GM21619 (cell line): ENCODE measurements at regions not wholly inside any gene's neighbourhood (a gene's known extent, or its start where the extent isn't known, plus 50 kb on each side); places are given as distances from the start of the nearest gene placed in this dataset.

Experiments
- ATAC-seq: cut with Tn5 transposase; IDR thresholded peaks from one replicate; pipeline ENCODE4 v1.9.1; 2021; ENCODE audit not compliant: unreplicated experiment

DNA sequence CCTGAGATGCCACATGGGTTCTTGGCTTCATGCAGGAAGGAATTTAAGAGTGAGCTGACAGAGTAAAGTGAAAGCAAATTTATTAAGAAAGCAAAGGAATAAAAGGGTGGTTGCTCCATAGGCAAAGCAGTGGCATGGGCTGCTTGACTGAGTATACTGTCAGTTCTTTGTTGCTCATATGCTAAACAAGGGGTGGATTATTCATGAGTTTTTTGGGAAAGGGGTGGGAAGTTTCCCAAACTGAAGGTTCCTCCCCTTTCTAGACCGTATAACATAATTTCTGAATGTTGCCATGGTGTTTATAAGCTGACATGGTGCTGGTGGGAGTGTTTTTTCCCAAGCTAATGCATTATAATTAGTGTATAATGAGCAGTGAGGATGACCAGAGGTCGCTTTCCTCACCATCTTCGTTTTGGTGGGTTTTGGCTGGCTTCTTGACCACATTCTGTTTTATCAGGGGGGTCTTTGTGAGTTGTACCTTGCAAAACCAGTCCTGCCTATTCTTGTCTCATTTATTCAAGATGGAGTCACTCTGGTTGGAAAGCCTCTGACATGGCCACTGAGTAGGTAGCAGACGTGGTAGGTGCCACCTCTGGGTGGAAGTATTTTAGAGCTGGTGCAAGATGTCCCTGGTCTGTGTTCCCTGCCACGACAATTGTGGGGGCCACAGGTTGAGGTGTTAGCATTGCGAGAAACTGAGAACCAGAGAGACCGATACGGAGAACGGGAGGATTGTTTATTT lies 107.5 kb upstream of the SDK1 start:
- no peak for ATAC-seq

DNA sequence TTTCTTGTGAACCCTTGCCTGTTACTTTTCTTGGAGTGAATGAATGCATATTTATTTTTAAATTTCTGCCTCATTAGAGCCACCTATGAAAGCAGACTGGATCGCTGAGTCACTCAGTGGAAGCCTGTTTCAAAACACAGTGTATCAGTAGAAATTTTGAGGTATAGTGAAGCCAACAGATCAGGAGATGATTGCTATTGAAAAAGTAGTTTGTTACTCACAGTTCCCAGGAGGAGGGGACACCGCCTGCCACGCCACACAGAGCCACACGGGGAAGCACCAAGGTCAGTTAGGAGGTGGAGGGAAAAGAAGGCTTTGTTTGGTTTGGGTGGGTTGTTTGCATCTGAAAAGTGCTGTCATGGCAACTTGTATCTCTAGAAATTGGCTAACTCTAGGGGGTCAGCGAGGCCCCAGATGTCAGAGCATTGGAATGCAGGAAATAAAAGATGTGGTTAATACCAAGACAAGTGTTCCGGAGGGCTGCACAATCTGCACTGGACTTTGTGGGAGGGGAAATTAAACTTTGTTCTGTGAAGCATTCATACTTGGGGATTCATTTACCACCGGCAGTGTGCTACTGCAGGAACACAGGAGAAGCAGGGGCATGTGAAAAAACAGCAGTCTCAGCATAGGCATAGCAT lies 106.4 kb upstream of the SDK1 start:
- no peak for ATAC-seq

DNA sequence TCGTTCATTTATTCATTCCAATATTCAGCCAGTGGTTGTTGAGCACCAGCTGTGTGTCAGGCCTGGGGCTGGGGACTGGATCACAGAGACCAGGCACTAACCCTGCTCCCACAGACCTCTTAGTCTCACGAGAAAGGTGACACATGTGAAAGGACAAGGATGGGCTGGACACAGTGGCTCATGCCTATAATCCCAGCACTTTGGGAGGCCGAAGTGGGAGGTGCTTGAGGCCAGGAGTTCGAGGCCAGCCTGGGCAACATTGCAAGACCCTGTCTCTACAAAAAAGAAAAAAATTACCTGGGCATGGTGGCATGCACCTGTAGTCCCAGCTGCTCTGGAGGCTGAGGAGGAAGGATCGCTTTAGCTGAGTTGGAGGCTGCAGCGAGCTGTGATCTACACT lies 105.9 kb upstream of the SDK1 start:
- ATAC-seq = no peak

DNA sequence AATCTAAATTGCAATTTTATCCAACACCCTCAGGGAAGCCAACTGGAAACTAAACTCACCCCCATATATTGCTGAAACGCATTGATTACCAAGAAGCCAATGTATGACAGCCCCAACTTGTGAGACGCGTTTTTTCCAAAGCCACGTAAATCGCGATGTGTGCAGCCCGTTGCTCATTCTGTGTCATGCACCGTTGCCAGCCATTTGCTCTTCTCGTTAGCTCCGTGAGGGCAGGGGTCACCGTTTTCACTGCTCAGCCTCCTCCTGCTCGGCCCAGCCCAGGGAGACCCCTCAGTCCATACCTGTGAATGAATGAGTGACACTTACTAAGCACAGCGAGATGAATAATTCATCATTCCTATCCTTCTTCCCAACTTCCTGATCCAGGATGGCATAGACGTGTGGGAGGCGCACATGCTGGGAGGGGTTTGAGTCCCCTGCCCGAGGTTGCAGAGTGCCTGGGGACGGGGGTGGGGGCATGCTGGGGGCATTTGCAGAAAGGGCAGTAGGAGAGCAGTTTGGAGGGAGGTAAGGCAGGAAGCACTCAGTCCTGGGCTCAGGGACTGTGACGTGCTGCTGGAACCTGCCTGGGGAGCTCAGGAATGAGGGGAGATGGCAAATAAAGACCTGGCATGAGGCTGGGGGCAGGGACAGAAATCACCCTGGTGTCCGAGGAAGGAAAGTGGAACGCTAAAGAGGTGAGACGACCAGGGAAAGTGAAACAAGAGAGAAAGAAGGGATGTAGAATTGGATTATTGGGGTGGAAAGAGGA lies 104.2 kb upstream of the SDK1 start:
- no peak for ATAC-seq

DNA sequence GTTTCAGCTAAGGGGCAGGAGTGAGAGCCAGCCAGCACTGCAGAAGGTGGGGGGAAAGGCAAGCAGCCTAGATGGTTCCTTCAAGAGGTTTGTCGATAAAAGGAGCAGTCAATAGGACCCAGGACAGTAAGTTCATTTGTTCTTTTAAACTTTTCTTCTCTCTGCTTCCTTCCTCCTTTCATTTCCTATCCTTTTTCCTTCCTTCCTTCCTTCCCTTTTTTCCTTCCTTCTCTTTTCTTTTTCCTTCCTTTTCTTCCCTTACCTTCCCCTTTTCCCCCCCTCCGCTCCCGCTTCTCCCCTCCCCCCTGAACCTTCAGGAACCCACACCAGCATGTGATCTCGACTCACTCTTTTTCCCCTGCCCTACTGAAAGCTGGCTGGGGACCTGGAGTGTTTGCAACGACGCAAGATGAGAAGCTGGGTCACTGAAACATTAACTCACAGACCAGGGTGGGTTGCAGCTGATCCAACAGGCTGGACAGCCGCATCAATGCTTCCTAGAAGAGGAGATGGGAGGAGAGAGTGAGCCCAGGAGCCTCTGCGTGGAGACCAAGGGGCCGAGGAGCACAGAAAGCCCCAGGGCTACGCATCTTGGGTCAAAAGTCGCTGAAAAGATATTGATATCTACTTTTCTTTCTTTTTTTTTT lies 103.4 kb upstream of the SDK1 start:
- no peak for ATAC-seq

DNA sequence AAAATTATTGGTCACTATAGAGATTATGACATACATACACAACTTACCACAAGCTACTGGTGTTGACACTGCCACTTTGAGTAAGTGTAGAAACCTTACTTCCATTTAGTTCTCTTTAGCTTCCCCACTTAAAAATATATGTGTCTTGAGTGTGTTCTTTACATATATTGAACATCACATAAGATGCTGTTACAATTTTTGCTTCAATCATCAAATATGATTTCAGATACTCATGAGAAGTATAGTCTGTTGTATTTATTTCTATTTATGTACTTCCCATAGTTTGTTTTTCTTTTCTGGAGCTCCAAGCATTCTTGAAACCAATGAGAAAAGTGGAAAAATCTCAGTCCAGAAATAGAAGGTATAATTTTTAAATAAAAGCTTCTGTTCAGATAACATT lies 102.7 kb upstream of the SDK1 start:
- no peak for ATAC-seq

DNA sequence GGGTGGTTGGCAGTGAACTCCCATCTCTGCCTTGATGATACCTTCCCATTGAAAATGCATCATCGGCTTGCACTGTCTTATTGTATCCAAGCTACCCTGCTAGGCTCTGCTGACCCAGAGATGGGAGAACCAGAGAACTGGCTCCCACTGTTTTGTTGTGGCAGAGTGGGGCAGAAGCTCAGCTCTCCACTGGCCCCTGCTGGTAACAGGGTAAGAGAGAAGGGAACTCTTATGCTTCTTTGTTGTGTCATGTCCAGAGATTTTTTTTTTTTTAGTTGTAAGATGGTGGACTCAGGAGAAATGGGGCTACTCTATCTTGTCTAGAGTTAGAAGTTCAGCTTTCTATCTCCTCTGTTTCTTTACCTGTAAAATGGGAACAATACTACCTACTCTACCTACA lies 100.5 kb upstream of the SDK1 start:
- no peak for ATAC-seq

DNA sequence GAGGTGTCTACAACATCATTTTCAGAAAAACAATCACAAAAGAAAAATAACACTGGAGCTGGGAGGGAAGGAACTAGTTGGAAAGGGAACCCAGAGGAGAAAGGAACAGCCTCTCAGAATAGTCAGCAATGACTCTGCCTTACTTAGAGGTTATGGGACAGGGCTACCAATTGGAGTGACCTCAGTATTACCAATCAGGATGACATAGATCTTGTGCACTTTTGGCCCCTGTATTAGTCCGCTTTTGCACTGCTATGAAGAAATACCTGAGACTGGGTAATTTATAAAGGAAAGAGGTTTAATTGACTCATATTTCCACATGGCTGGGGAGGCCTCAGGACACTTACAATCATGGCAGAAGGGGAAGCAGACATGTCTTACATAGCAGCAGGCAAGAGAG lies 99.7 kb upstream of the SDK1 start:
- ATAC-seq = no peak

DNA sequence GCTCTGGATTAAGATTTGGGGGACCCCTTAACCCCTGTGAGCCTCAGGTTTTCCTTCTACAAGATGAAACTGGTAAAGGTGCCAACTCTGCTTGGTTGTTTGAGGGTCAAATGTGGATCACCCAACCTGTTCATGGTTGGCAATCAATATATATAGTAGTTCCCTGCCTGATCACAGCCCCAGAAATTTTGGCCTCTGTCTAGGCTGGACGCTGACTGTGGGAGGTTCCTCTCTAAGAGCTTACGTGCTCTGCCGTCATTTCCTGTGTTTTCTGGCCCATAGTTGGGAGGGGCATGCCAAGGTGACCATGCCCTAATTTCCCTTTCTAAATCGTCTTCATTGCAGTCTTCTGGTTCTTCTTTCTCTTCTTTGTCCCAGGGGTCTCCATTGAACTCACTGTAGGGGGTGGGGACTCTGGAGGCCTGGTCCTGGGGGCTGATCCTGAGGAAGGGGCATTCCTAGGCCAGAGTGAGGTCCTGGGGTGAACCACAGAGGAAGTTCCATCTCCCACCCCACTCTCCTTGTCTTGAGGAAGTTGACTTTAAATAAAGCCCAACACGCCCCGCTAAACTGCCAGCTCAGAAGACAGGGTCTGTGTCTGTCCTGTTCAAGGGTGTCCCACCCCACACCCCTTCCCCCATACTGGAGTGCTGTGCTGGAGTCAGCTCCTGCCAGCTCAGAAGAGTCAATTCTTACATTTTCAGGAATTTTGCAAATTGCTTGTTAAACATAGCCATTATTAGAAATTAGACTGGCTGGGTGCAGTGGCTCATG lies 98.9 kb upstream of the SDK1 start:
- no peak for ATAC-seq

DNA sequence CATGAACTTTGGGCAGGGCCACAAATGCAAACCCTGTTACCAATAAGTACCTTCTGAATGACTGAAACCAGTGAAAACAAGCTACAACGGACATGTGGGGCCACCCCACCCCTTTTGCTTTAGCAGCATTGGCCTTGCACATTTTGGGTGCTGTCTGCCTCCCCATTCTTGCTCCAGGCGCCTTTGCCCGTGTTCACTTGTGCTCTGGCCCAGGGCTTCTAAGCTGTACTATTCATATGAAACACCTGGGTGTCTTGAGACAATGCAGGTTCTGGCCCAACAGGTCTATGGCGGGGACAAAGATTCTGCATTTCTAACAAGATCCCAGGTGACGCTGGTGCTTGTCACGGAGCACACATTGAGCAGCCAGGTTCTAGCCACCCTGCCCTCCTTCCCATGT lies 96.5 kb upstream of the SDK1 start:
- no peak for ATAC-seq

DNA sequence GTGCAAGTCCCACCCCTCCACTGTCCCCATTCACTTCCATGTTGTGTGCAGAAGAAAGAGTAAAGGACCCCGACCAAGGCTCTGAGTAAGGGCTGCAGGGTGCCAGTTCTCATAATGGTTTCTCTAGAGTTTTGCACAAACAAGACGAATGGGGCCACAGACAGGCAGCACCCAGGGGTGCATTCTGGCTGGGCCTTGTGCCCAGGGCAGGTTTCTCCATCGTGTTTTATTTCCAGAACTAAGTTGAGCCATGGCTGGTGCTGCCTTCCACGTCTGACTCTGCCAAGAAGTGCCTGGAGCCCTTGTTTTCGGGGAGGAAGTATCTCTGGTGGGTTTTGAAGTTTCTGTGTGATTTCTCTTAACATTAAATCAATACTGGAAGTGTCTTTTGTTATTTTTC lies 95.0 kb upstream of the SDK1 start:
- ATAC-seq = no peak

DNA sequence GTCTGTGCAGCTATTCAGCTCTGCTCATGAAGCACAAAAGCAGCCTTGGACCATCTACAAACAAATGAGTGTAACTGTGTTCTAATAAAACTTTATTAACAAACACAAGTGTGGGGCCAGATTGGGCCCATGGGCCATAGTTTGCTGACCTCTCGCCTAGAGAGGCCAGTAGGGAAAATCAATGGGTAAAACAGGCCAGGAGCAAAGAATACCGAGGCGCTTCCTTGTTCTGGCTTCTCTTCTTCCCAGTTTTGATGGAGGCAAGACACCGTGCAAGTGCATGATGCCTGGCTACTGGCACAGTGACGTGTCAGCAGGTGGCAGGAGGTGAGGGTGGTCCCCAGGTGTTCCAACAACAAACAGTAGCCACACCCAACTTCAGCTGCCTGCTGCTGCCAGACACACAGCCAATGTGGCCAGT lies 94.3 kb upstream of the SDK1 start:
- ATAC-seq = no peak

DNA sequence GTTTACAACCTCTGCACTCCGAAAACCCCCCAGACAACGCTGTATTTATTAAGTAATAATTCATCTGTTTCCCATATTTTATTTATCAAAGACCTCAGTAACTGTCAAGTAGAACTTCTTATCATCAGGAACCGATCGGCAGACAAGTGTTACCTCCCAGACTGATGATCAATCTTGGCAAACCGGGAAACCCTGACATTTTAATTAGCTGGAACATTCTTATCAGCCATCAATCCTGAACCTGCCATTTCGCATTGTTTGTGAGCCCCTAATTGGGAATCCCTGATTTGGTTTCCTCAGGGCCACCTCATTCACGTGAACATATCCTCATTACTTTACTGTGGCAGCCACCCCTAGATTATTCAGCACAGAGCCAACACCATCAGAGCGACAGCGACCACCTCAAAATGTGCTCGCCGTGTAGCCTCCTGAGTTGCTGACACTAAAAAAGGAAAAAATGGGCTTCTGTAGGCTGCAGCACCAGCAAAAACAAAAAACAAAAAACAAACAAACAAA lies 93.6 kb upstream of the SDK1 start:
- ATAC-seq = no peak

DNA sequence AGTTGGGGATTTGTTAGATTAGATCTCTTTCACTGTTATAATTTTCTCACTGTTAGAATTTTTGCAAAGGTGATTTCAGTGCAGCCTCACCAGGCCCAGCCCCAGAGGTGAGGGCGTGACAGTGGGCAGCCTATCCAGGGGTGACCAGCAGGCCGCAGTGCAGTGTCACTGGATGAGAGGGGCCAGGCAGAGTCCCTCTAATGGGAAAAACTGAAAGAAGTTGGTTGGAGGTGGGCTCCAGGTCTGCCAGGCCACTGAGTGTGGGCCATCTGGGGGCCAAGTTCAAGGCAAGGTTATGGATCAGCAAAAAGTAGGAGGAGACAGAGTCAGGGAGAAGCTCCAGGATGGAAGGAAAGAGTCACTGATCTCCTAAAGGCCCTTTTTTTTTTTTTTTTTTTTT lies 90.5 kb upstream of the SDK1 start:
- ATAC-seq = no peak

DNA sequence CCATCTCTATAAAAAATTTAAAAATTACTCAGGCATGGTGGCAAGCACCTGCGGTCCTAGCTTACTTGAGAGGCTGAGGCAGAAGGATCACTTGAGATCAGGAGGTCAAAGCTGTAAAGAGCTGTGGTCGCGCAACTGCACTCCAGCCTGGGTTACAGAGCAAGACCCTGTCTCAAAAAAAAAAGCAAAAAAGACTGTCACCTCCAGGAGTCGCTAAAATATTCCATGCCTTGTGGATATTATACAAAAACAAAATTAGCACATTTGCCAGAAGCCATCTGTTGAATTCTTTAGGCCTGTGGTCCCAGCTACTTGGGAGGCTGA lies 87.0 kb upstream of the SDK1 start:
- ATAC-seq = no peak

DNA sequence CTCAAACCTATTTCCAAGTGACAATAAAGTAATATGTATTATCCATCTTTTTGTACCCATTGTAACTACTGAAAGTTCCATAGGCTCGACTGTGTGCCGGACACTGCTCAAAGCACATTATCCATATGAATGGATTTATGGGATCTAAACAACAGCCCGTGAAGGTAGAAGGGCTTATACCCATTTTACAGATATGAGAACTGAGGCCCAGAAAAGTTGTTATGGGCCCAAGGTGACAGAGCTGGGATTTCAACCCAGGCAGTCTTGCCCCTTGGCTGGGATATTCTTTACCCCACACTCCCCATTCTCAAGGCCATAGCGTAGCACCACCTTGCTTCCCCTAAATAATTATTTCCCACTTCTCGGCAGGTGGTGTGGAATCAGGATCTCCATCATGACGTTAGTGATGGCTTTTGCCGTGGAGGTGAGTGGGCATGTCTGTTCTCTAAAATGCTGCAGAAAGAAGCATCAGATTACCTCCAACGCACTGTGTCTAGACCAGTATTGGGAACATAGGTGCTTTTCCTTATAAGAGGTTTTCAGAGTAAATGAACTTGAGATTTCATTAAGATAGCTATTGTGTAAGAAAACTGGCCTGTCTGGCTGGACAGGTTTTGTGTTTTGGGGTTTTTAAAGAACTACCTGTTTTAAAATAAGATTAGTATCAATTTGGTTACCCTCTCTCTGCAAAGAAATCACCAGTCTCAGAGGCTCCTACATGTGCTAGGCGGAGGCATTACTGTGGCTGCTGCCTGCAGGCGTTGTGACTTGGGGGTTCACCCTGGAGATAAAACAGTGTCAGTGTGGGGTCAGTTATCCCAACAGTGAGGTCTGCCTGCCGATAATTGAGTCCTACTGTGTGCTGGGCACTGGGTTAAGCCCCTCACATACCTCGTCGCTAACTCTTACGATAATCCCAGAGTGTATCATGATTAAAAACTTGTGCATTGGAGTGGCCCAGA lies 85.1 kb upstream of the SDK1 start:
- ATAC-seq = no peak

DNA sequence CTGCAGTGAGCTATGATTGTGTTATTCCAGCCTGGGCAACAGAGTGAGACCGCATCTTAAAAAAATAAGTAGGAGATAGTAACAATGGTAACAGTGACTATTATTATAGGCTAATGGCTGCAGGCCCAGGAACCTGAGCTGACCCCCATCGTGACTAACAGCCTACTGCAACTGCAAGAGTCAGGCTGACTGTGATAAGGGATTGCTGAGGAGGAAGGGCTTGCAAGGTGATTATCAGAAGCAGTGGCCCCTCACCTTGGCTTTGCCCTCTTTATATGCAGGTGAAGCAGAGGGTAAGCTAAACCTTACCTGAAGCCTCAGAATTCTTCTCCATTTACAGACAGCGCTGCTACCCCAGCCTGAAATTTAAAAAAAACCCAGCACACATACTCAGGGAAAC lies 83.9 kb upstream of the SDK1 start:
- ATAC-seq = no peak

DNA sequence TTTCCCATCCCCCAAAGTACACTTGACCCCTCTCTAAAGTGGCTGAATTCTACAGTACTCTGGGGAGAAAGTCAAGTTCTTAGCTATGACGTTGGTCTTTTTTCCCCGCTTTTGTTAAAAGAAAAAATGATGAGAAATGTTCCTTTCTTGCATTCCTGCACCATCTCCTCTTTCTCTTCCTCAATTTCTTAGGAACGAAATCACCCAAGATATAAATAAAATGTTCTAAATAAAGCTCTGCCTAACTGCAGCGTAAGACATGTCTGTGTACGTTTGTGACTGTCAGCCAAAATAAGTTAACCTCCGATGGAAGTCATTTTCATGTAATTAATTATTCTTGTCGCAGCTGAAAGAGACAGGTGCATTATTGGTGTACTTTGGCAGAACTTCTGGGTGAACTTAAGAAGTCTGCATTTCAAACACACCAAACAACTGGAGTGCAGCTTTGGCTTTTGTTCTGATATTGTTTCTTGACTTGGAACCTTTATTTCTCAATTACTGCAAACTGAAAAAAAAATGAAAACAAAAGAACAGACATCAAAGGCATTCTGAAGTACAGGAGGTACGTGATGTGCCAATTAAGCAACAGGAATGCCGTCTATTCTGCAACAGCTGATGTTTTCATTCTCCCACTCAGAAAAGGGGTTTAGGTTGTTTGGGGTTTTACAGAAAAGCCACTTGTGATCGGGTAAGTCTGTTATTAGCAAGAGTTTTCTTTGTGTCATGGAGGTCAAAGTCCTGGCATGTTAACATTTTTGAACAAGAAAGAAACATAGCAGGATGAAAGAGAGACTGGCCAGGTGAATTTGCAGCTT lies 82.4 kb upstream of the SDK1 start:
- ATAC-seq = no peak

DNA sequence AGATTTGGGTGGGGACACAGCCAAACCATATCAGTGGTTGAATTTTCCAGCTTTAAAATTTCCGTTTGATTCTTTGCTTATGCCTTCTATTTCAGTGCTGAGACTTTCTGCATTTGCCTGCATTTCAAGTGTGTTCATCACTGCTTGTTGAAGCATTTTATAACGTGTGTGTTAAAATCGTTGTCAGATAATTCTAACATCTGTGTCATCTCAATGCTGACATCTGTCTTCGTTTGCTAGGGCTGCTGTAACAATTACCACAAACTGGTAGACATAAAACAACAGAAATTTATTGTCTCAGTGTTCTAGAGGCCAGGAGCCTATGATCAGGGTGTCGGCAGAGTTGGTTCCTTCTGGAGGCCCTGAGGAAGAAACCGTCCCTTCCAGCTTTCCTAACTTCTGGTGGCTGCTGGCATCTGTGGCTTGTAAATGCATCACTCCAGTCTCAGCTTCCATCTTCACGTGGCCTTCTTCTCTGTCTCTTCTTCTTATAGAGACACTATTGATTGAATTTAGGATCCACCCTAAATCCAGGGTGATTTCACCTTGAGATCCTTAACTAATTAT lies 71.1 kb upstream of the SDK1 start:
- no peak for ATAC-seq
